GM13976 (cell line): ENCODE measurements at regions not wholly inside any gene's neighbourhood (a gene's known extent, or its start where the extent isn't known, plus 50 kb on each side); places are given as distances from the start of the nearest gene placed in this dataset.

Experiments used
- DNase-seq: peaks from one replicate; pipeline ENCODE4 v3.0.0; 2012; ENCODE audit warnings: low spot score
- CTCF ChIP-seq: IDR thresholded peaks from 2 replicates; pipeline ENCODE4 v1.5.1; 2012; ENCODE audit warnings: borderline replicate concordance, mild to moderate bottlenecking; ENCODE audit not compliant: insufficient read depth; ENCODE audit errors: extremely low read depth, missing control alignments, control extremely low read depth
- in situ Hi-C: fragments of 300-500 bp; cut with MboI; formaldehyde crosslinking; loops from one replicate; pipeline ENCODE4 v1.12.0; 2022; ENCODE audit warnings: low sequenced_read_pairs, mixed read lengths, inconsistent platforms; ENCODE audit not compliant: unreplicated experiment

GRCh38 chr6:103409475-103409874 lies 1450.2 kb downstream of the HACE1 start:
- DNase-seq, result no peak
- in situ Hi-C loops, result no loop called here
- no peak for TF ChIP-seq CTCF

DNA sequence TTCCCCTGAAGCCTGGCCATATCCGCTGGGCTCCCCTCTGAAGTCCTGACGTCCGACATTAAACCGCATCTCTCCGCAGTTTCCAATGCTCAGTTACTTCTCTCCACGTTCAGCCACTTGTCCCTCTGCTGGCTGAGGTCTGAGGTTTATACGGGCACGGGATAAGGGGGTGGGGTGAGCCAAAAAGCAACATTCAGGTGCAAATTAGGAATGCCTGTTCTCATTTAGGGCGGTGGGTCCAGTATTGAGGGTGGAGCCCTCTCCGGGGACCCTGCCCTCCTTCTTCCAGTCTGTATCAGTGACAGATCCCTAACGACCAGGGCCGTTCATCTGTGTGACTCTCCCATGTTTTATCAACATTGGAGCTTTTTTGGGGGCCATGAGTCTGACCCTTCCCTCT lies 1454.4 kb downstream of the HACE1 start:
- no peak for DNase-seq
- in situ Hi-C loops, result no loop called here
- TF ChIP-seq CTCF, result no peak

- no peak for TF ChIP-seq CTCF
- in situ Hi-C loops, result no loop called here
- DNase-seq, result no peak
Measured at GRCh38 chr6:103404799-103405198, 1454.9 kb downstream of the HACE1 start.

DNA sequence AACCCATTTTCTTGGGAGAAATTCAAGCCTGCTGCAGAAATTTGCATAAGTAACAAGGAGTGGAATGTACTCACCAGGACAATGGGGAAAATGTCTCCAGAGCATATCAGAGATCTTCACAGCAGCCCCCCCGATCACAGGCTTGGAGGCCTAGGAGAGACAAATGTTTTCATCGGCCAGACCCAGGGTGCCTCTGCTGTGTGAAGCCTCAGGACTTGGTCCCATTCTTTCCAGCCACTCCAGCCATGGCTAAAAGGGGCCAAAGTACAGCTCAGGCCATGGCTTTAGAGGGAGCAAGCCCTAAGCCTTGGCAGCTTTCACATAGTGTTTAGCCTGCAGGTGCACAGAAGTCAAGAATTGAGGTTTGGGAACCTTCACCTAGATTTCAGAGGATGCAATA lies 1463.0 kb downstream of the HACE1 start:
- no peak for DNase-seq
- in situ Hi-C loops, result no loop called here

DNA sequence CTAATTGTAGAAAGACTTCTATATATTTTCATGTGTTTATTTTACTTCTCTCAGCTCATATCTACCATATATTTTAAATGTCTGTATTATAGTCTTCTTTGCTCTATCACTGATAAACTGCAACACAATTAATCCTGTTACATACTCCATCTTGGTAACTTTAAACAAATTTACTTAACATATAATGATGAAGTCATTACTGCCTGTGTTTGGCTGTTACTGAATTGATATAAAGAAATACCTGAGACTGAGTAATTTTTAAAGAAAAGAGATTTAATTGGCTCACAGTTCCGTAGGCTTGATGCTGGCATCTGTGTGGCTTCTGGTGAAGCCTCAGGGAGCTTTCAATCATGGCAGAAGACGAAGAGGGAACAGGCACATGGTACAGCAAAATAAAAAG lies 1480.4 kb downstream of the HACE1 start:
- no peak for TF ChIP-seq CTCF
- in situ Hi-C loops, result no loop called here
- no peak for DNase-seq

More for the DNA sequence above, 1463.0 kb downstream of the HACE1 start:
- TF ChIP-seq CTCF, result no peak

DNA sequence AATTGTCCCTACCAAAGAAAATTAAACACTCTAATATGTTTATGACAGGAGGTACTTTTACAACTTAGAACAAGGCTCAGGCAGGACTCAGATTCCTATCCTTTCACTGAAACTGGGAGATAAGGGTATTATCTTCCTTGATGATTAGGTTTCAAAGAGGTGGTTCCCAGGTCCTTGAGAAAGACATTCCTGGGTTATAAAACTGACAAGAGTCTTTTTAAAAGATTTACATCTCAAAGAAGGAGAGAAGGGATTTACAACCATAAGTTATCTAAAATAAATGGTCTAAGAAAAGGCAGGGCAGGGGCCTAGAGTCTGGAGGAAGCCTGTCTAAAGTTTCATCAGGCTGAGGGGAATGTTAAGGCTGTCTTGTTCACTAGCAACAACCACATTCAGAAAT lies 1492.5 kb downstream of the HACE1 start:
- in situ Hi-C loops, result no loop called here
- no peak for TF ChIP-seq CTCF
- no peak for DNase-seq

- in situ Hi-C loops, result no loop called here
- TF ChIP-seq CTCF, result no peak
Measured at GRCh38 chr6:103356531-103356930, 1503.2 kb downstream of the HACE1 start.

More at GRCh38 chr6:103356531-103356930, 1503.2 kb downstream of the HACE1 start:
- DNase-seq, result no peak
